ENCODE measurements at regions not wholly inside any gene's neighbourhood (a gene's known extent, or its start where the extent isn't known, plus 50 kb on each side); places are given as distances from the start of the nearest gene placed in this dataset.

GRCh38 chr4:170399581-170400293 is 310.0 kb upstream of the AADAT start:
- TF ChIP-seq CTCF (IDR thresholded peaks at IDR 0.05 in 4 of 5, conservative IDR thresholded peaks at IDR 0.05 in 1 of 5) (no peak), POLR2A (IDR thresholded peaks at IDR 0.05) (no peak)

Data from gastrocnemius medialis (tissue), 4 donors.